Superior temporal gyrus (tissue), 1 donor: ENCODE measurements at regions not wholly inside any gene's neighbourhood (a gene's known extent, or its start where the extent isn't known, plus 50 kb on each side); places are given as distances from the start of the nearest gene placed in this dataset.
"Not testable (repeated sequence)": the region's sequence is repeated elsewhere in the genome, so short reads cannot be mapped to it uniquely, and the experiment has no call there.

ENCODE experiments used
- DNase-seq: peaks from one replicate; pipeline ENCODE4 v3.0.0-alpha.2; 2016; ENCODE audit errors: extremely low spot score

GRCh38 chr17:77341069-77341541, 200.3 kb downstream of the SEC14L1 start:
- DNase-seq: no peak

DNA sequence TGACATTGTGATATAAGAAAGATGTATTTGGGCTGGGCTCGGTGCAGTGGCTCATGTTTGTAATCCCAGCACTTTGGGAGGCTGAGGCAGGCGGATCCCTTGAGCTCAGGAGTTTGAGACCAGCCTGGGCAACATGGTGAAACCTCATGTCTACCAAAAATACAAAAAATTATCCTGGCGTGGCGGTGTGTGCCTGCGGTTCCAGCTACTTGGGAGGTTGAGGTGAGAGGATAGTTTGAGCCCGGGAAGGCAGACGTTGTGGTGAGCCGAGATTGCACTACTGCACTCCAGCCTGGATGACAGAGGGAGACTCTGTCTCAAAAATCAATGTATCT, 201.9 kb downstream of the SEC14L1 start:
- DNase-seq: not testable (repeated sequence)

DNA sequence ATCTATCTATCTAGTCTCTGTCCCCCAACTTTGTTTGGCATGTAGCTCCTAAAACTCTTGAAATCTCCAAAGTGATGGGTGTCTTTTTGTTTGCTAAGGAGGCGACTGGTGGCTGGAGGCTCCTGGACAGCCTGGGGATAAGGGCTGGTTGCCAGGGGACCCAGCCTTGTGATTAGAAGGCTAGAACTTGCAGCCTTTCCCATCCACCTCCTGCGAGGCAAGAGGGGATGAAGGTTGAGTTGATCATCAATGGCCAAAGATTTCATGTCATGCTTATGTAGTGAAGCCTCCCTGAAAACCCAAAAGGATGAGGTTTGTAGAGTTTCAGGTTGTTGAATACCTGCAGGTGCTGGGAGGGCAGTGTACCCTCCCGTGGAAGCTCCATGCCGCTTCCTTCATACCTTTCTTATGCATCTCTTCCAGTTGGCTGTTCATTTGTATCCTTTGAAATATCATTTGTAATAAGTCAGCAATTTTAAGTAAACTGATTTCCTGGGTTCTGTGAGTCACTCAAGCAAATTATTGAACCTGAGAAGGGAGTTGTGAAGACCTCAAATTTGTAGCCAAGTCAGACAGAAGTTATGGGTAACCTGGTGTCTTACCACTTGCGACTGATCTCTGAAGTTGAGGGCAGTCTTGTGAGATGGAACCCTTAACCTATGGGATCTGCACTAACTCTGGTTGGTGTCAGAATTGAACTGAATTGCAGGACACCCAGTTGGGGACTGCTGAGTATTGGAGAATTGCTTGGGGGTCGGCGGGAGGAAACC, 202.4 kb downstream of the SEC14L1 start:
- no peak for DNase-seq

- DNase-seq: no peak
These were observed 203.3 kb downstream of the SEC14L1 start for GRCh38 chr17:77344038-77344437.

GRCh38 chr17:77345260-77345910, 204.6 kb downstream of the SEC14L1 start:
- no peak for DNase-seq

GRCh38 chr17:77346765-77347164, 206.0 kb downstream of the SEC14L1 start:
- DNase-seq: no peak

- DNase-seq: no peak
These were observed 206.8 kb downstream of the SEC14L1 start for GRCh38 chr17:77347544-77347943.

DNA sequence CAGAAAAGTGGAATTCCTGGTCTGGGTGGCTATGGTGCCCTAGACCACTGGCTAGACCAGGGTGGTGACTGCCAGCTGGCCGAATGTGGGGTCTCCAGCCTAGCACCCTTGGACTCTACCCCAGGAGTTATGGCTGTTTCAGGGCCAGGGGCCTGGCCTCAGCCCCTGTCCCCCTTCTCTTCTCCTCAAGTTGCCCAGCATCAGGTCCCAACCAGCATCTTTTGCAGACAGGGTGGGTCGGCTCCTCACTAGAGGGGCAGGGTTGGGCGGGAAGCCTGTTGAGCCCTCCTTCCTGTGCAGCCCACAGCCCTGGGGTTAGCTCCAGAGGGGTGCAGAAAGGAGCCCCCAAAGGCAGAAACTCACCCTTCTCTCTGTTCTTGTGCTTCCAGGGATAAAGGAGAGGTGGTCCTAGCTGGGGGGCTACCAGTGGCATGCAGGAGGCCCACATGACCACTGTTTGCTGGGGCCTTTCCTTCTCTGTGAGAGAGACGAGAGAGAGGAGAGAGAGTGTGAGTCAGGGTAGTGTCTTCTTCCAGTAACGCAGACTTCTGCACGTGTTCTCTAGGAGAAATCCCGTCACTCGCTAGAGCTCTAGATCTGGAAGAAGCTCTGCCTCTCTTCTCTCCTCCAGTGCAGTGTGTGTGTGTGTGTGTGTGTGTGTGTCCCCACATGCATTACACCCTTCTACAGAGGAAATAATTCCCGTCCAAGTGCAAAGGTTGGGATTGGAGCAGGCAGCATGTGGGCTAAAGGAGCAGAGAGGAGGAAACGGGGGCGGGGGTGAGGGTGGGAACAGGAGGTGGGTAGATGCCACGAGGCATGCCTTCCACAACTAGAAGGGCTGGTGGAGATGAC, 209.4 kb downstream of the SEC14L1 start:
- no peak for DNase-seq

- no peak for DNase-seq
These were observed 211.7 kb downstream of the SEC14L1 start for GRCh38 chr17:77352441-77352840.

DNA sequence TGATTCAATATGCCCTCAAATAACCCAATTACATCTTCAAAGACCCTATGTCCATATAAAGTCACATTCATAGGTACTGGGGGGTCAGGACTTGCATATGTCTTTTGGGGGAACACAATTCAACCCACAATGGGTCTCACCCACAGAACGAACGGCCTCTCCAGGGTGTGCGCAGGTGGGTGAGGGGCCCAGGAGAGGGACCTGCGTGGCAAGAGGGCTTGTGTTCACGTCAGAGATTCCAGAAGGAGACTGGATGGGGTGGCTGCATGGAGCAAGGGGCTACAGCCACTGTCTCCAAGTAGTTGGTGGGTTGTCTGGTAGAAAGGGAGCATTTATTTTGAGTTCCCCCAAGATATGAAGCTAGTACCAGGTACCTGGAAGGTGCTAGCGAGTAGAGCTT, 212.2 kb downstream of the SEC14L1 start:
- no peak for DNase-seq

GRCh38 chr17:77353684-77354419, 213.1 kb downstream of the SEC14L1 start:
- DNase-seq: no peak

GRCh38 chr17:77354420-77354669, 213.6 kb downstream of the SEC14L1 start:
- no peak for DNase-seq

GRCh38 chr17:77354670-77355455, 214.1 kb downstream of the SEC14L1 start:
- no peak for DNase-seq

- no peak for DNase-seq
These were observed 215.4 kb downstream of the SEC14L1 start for GRCh38 chr17:77356109-77356689.

GRCh38 chr17:77356690-77357201, 216.0 kb downstream of the SEC14L1 start:
- DNase-seq: no peak

- DNase-seq: no peak
These were observed 218.0 kb downstream of the SEC14L1 start for GRCh38 chr17:77358801-77359200.

GRCh38 chr17:77359236-77359635, 218.5 kb downstream of the SEC14L1 start:
- no peak for DNase-seq

- DNase-seq: no peak
These were observed 221.3 kb downstream of the SEC14L1 start for GRCh38 chr17:77361986-77362620.

DNA sequence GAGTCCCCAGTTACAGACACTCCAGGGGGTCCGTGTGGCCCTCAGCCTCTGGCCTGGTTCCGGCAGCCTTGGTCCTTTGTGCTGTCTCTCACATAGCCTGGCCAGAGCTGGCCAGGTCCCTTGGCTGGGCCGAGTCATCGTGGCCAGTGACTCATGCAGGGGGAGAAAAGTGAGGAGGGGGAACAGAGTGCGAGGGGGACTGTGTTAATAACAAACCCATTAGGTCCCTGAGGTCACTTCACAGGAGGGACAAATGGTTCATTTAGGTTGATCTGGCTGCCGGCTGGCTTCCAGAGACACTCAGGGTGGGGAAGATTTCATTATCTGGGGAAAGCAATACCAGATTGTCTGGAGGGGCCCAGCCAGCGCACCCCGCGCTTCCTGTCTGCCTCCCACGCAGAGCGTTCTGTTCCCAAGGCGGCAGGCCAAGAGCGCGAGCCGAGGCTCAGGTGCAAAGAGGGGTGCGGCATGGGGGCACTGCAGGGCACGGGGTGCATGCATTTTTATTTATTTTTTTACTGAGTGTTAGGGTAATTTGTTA, 223.1 kb downstream of the SEC14L1 start:
- no peak for DNase-seq

DNA sequence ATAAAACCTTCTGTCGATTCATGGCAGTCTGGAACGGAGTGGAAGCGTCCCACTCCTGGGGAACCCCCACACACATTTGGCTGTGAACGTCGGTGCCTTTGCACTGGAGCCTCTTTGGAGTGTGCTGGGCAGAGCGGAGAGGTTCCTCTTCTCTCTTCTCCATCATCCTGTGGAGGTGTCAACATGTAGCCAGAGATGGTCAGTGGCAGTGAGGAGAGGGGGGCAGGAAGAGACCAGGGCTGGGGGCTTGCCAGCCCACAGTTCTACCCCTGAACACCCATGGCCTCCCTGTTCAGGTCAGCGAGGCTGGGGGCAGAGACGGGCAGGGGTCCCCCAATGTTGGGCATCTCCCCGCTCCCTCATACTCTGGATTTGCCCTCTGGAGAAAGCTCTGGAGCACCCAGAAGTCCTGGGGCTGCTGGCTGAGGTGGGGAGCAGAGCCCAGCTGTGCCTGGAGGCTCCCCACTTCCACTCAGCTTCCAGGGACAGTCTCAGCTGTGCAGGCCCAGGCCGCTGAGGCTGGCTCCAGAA, 223.7 kb downstream of the SEC14L1 start:
- DNase-seq: no peak
